ENCODE measurements at regions not wholly inside any gene's neighbourhood (a gene's known extent, or its start where the extent isn't known, plus 50 kb on each side); places are given as distances from the start of the nearest gene placed in this dataset.

GRCh38 chr16:66295761-66296546, 70.5 kb upstream of the CDH5 start:
- no peak for DNase-seq (ENCODE audit: low read depth, low spot score)
- in situ Hi-C loops (cut with HindIII; ENCODE audit: low sequenced_read_pairs) = no loop called here
- no peak overlapping the region for H3K4me3 ChIP-seq (ENCODE audit: low read depth, low read length)
- no peak for TF ChIP-seq CTCF (IDR thresholded peaks at IDR 0.05; ENCODE audit: low read depth, low read length)

DNA sequence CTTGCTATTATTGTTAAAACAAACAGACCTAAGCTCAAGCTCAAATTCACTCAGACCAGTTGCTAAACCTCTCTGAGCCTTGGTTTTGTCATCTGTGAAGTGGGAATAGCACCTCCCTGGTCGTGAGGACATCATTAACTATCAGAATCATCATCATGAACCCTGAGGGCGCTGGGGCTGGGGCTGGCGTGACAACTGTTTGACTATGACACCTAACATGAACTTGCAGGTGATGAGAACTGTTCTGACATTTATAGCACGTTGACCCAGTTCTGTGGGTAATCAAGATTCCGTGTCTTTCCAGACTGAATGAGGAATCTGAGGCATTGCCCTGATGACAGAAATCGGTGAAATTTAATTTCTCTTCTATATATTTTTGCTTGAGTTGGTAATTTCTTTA, 71.3 kb upstream of the CDH5 start:
- H3K4me3 ChIP-seq (ENCODE audit: low read depth, low read length) = no peak overlapping the region
- DNase-seq (ENCODE audit: low read depth, low spot score) = no peak
- TF ChIP-seq CTCF (IDR thresholded peaks at IDR 0.05; ENCODE audit: low read depth, low read length) = no peak
- in situ Hi-C loops (cut with HindIII; ENCODE audit: low sequenced_read_pairs) = no loop called here

DNA sequence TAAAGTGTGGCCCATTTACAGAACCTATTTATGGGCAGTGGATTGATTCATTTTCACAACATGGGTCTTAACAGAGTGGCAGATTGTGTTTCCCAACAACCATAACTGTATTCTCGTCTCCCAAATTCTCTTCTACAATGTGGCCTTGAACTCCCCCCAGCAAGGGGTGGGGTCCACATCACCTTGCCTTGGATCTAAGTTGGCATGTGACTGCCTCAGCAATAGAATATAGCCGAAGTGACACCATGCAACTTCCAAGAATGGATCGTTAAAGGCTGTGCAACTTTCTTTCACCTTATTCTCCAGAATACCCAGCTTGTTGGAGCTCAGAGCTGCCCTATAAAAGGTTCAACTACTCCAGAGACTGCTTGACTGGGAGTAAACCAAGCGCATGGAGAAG, 72.0 kb upstream of the CDH5 start:
- TF ChIP-seq CTCF (IDR thresholded peaks at IDR 0.05; ENCODE audit: low read depth, low read length) = no peak
- in situ Hi-C loops (cut with HindIII; ENCODE audit: low sequenced_read_pairs) = no loop called here
- H3K4me3 ChIP-seq (ENCODE audit: low read depth, low read length) = no peak overlapping the region
- DNase-seq (ENCODE audit: low read depth, low spot score) = no peak

DNA sequence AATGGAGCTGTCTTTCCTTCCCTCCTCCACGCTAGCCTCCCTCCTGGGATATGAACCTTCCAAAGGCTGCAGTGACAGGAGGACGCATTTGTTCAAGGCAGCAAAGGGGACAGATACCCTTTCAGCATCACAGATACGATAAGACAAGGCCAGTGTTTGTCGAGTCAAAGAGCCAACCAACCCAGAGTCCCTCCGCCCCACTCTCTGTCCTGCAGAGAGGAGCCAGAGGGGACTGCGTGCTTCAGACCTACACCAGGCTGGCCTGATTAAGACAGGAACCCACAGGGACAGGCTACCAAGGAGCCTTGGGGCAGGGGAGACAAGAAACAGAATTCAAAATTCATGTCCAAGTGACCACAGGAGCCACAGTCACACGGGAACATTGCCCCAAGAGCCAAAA, 72.6 kb upstream of the CDH5 start:
- TF ChIP-seq CTCF (IDR thresholded peaks at IDR 0.05; ENCODE audit: low read depth, low read length) = no peak
- DNase-seq (ENCODE audit: low read depth, low spot score) = no peak
- in situ Hi-C loops (cut with HindIII; ENCODE audit: low sequenced_read_pairs) = no loop called here
- H3K4me3 ChIP-seq (ENCODE audit: low read depth, low read length) = no peak overlapping the region

DNA sequence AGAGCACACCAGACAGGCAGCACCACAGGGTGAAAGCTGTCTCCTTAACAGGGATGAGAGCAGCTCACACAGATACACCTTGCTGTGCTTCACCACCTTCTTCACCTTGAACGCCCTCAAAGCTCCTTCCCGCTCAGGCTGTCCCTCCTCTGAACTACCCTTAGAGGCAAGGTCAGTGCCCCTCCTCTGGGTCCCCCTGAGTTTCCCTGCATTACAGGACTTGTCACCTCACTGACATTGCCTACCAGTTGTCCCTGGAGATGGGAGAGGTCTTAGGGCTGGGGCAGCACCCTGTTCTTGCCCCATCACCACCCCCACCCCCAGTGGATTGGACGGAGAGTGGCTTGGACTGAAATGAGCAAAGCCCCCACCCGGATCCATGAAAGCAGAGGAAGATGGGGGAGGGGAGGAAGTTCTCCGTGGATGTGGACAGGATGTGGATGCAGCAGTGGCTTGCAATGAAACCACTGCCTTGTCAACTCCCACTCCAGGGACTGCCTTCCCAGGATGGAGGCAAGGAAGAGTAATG, 73.2 kb upstream of the CDH5 start:
- no peak for TF ChIP-seq CTCF (IDR thresholded peaks at IDR 0.05; ENCODE audit: low read depth, low read length)
- DNase-seq (ENCODE audit: low read depth, low spot score) = no peak
- no peak overlapping the region for H3K4me3 ChIP-seq (ENCODE audit: low read depth, low read length)
- in situ Hi-C loops (cut with HindIII; ENCODE audit: low sequenced_read_pairs) = no loop called here

DNA sequence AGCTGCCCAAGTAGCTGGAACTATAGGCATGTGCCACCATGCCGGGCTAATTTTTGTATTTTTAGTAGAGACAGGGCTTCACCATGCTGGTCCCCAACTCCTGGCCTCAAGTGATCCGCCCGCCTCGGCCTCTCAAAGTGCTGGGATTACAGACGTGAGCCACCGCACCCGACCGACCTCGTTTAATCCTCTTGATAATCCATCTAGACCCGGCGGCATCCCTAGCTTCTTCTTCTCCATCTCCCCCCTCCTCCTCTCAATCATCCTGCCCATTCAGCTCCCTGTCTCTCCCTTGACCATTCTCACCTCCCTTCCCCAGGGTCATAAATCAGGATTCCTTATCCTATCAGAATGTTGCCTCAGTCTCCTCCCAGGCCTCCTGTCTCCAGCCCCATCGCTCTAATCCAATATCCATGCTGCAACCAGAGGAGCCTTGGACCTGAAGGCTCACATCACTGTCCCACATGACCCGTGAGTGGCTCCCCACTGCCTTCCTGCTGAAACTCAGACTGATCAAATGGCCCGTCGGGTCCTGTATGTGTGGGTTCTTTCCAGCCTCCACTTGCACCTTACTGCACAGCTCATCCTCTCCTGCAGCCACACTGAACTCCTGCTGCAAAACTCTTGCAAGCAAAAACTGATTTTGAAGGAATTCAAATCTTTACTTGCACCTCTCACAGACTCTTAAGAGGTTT, 74.1 kb upstream of the CDH5 start:
- H3K4me3 ChIP-seq (ENCODE audit: low read depth, low read length) = no peak overlapping the region
- TF ChIP-seq CTCF (IDR thresholded peaks at IDR 0.05; ENCODE audit: low read depth, low read length) = no peak
- DNase-seq (ENCODE audit: low read depth, low spot score) = no peak
- in situ Hi-C loops (cut with HindIII; ENCODE audit: low sequenced_read_pairs) = no loop called here
